ENCODE measurements at regions not wholly inside any gene's neighbourhood (a gene's known extent, or its start where the extent isn't known, plus 50 kb on each side); places are given as distances from the start of the nearest gene placed in this dataset.

- no peak for TF ChIP-seq CTCF (IDR thresholded peaks at IDR 0.05)
- no peak for TF ChIP-seq POLR2AphosphoS5 (IDR thresholded peaks at IDR 0.05; ENCODE audit: low read depth, low read length)
- TF ChIP-seq SIN3A (IDR thresholded peaks at IDR 0.05; ENCODE audit: borderline replicate concordance, insufficient read depth, low read depth, low read length): no peak
Observed at GRCh38 chr10:28954211-28954610, 276.9 kb downstream of the BAMBI start.

Measured in Panc1 (cell line).